ENCODE measurements at regions not wholly inside any gene's neighbourhood (a gene's known extent, or its start where the extent isn't known, plus 50 kb on each side); places are given as distances from the start of the nearest gene placed in this dataset.

DNA sequence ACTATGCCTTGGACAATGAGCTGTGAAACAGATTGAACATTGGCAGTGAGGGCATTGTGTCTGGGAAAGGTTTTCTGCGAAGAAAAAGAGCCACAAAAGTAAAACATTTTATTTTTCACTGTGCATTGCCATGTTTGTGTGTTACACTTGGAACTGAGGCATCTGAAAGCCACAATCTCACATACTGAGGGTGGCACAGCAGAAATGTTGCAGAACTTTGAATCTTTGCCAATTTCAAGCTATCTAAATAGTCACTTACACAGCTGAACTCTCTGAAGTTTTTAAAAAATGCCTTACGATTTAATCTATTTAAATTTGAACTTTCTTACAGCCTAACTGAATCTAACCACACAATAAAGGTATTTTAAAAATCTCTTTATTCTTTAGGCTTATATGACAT is 154.1 kb upstream of the GRM7 start:
- no peak for TF ChIP-seq NFE2L2 (conservative IDR thresholded peaks at IDR 0.05; ENCODE audit: low read length)
- no peak for TF ChIP-seq POLR2A (IDR thresholded peaks at IDR 0.05; ENCODE audit: low read length)
- TF ChIP-seq ZNF302 (CRISPR knock-in tag; IDR thresholded peaks at IDR 0.05), result no peak
- TF ChIP-seq, protein P1, sequence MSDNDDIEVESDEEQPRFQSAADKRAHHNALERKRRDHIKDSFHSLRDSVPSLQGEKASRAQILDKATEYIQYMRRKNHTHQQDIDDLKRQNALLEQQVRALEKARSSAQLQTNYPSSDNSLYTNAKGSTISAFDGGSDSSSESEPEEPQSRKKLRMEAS (IDR thresholded peaks at IDR 0.05), result no peak
- no peak for TF ChIP-seq JUN (IDR thresholded peaks at IDR 0.05)
- no peak for TF ChIP-seq CTCF (IDR thresholded peaks at IDR 0.05)
- TF ChIP-seq HDAC2 (IDR thresholded peaks at IDR 0.05), result no peak
- no peak for TF ChIP-seq ATOH8 (CRISPR knock-in tag; IDR thresholded peaks at IDR 0.05; ENCODE audit: low read depth)
- TF ChIP-seq, protein P2, sequence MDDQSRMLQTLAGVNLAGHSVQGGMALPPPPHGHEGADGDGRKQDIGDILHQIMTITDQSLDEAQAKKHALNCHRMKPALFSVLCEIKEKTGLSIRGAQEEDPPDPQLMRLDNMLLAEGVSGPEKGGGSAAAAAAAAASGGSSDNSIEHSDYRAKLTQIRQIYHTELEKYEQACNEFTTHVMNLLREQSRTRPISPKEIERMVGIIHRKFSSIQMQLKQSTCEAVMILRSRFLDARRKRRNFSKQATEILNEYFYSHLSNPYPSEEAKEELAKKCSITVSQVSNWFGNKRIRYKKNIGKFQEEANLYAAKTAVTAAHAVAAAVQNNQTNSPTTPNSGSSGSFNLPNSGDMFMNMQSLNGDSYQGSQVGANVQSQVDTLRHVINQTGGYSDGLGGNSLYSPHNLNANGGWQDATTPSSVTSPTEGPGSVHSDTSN (IDR thresholded peaks at IDR 0.05), result no peak
- TF ChIP-seq CHD2 (IDR thresholded peaks at IDR 0.05; ENCODE audit: low read length, partially characterized antibody), result no peak

Data from A549 (cell line).